Activated CD4-positive, CD25-positive, alpha-beta regulatory T cell treated with anti-CD3 and anti-CD28 coated beads, Interleukin-2, amount 50 U/mL, for 24 hours (primary cell): ENCODE measurements at regions not wholly inside any gene's neighbourhood (a gene's known extent, or its start where the extent isn't known, plus 50 kb on each side); places are given as distances from the start of the nearest gene placed in this dataset.
"Not testable (repeated sequence)": the region's sequence is repeated elsewhere in the genome, so short reads cannot be mapped to it uniquely, and the experiment has no call there.

Experiments used
- ATAC-seq, 2 donors: fragments of 150-1000 bp; cut with Tn5 transposase; one replicate each; pipeline ENCODE4 v1.10.0; 2021; ENCODE audit warnings: mild to moderate bottlenecking in 1 of 2, moderate library complexity in 1 of 2

- no peak for ATAC-seq
Measured at GRCh38 chr1:199867601-199868000, 159.9 kb upstream of the NR5A2 start.

DNA sequence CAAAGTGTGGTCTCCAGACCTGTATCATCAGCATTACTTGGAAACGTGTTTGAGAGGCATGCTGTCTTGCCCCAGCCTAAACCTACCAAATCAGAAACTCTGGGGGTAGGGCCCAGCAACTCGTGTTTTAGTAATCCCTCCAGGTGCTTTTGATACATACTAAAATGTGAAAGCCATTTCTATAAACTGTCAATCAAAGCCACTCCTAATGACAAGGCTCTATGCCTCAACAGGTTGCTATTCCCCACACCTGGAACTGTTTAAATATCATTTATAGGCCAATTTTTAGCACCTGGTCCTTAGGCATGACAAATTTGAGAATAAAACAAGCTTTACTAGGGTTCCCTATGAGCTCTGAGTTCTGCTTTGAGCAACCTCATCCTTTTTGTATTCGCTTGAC is 158.7 kb upstream of the NR5A2 start:
- no peak for ATAC-seq

GRCh38 chr1:199875337-199875736 is 152.2 kb upstream of the NR5A2 start:
- ATAC-seq: no peak

DNA sequence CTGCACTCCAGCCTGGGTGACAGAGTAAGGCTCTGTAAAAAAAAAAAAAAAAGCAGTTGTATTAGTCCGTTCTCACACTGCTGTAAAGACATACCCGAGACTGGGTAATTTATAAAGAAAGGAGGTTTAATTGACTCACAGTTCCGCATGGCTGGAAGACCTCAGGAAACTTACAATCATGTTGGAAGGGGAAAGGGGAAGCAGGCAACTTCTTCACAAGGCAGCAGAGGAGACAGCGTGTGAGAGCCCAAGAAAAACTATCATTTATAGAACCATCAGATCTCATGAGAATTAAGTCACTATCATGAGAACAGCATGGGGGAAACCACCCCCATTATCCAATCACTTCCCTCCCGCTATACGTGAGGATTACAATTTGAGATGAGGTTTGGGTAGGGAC is 151.7 kb upstream of the NR5A2 start:
- ATAC-seq: no peak

- ATAC-seq: no peak
Measured at GRCh38 chr1:199877526-199878384, 149.8 kb upstream of the NR5A2 start.

DNA sequence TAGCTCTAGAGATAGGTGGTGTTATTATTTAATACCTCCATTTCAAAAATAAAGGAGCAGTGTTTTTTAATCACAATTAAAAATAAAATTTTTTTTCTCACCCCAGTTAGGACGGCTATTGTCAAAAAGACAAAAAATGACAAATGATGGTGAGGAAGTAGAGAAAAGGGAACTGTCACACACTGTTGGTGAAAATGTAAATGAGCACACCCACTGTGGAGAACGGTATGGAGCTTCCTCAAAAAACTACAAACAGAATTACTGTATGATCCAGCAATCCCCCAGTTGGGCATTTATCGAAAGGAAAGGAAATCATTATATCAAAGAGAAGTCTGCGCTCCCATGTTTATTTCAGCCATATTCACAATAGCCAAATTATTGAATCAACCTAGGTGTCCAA is 148.7 kb upstream of the NR5A2 start:
- ATAC-seq: no peak

GRCh38 chr1:199898654-199899053 is 128.9 kb upstream of the NR5A2 start:
- no peak for ATAC-seq

DNA sequence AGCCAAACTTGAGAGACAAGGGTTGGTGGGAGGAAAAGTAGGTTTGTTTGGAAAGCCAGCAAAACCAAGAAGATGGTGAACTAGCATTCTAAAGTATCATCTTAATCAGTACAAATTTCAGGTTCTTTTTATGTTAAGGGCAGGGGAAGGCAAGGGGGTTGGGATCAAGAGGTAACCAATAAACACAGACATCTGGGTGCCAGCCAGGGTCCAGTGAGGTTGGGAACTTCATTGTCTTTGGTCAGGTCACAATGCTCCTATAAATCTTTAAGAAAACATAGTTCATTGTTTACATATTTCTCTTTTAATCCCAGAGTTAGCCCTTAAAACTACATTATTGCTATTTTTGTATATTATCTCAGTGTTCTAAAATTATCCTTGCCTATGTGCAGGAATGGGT is 126.2 kb upstream of the NR5A2 start:
- ATAC-seq: no peak

DNA sequence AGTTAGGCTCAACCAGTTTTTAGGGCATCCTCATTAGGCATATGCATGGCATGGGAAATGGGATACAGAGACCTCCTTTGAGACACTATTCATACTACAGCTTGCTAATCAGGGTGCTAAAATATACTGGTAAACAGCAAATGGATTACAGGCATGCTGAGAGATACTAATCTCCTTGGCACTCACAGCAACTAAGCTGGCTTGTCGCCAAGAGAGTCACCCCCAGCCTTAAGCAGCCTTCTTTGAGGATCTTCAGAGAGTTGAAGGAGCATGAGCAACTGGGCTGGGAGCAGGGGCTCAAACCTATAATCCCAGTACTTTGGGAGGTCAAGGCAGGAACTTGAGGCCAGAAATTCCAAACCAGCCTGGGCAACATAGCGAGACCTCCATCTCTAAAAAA is 120.1 kb upstream of the NR5A2 start:
- no peak for ATAC-seq

GRCh38 chr1:199909137-199909536 is 118.4 kb upstream of the NR5A2 start:
- ATAC-seq: no peak

DNA sequence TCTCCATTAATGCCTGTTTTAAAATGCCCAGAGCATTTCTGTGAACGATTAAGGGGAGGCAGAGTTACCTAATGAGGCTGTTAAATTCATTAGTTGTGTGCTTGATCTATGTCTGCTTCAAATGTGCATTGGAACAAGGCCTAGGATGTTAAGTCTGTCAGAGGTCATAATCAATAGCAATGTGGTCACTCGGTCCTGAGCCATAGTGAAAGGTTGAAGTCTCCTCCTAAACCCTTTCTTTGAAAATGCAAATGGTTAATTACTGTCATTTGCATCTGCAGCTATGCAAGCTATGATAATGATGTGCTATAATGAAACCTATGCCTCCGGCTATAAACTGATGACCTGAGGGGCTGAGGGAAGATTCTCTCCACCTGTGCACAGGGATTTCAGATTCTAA is 114.2 kb upstream of the NR5A2 start:
- ATAC-seq: no peak

GRCh38 chr1:199914546-199914945 is 113.0 kb upstream of the NR5A2 start:
- ATAC-seq: no peak

DNA sequence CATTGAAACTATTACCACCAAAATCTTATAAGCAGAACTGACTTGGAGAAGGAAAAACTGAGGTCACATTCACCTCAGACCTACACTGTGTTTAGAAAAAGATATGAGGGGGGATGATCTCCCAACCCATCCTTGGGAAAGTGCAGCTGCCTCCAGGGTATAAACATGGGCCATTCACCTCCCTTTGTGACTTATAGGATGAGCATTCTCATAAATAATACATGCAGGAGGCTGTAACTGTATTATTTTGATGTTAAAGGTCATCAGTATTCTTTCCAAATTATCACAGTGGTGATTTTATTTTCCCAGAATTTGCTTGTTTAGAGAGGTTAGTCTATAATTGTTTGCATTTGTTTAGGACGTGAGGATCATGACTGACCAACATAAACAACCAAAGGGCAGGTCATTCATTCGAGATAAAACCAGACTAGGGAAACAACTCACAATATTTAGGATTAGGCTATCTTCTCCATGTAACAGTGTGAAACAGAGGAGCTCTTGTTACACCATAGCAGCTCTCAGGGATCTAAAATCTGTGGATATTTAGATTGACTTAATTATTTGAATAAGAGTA is 109.2 kb upstream of the NR5A2 start:
- no peak for ATAC-seq

DNA sequence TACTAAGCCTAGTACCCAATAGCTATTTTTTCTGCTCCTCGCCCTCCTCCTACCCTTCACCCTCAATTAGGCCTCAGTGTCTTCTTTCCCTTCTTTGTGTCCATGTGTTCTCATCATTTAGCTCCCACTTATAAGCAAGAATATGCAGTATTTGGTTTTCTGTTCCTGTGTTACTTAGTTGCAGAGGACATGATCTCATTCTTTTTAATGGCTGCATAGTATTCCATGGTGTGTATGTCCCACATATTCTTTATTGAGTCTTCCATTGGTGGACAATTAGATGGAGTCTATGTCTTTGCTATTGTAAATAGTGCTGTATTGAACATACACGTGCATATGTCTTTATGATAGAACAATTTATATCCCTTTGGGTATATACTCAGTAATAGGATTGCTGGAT is 106.9 kb upstream of the NR5A2 start:
- no peak for ATAC-seq

DNA sequence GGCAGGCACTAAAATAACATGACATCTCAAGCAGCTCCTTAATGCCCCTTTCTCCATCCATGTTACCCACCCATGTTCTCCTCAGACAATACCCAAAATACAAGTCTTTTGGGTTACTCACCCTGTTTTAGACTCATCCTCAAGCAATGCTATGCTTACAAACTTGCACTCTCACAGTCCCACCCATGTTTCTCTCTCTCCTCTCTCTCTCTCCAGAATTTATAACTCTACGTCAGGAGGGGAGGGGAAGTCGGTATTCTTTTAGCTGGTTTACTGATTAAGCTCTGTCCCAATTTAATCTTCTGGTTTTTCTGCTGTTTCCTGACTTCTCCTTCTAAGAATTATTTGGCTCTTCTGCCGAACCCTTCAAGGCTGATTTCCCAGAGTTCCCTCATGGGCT is 98.0 kb upstream of the NR5A2 start:
- ATAC-seq: no peak

DNA sequence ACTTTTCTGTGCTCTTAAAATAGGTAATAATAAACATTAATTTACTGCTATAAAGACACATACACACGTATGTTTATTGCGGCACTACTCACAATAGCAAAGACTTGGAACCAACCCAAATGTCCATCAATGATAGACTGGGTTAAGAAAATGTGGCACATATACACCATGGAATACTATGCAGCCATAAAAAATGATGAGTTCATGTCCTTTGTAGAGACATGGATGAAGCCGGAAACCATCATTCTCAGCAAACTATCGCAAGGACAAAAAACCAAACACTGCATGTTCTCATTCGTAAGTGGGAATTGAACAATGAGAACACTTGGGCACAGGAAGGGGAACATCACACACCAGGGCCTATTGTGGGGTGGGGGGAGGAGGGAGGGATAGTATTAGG is 97.4 kb upstream of the NR5A2 start:
- not testable (repeated sequence) for ATAC-seq

DNA sequence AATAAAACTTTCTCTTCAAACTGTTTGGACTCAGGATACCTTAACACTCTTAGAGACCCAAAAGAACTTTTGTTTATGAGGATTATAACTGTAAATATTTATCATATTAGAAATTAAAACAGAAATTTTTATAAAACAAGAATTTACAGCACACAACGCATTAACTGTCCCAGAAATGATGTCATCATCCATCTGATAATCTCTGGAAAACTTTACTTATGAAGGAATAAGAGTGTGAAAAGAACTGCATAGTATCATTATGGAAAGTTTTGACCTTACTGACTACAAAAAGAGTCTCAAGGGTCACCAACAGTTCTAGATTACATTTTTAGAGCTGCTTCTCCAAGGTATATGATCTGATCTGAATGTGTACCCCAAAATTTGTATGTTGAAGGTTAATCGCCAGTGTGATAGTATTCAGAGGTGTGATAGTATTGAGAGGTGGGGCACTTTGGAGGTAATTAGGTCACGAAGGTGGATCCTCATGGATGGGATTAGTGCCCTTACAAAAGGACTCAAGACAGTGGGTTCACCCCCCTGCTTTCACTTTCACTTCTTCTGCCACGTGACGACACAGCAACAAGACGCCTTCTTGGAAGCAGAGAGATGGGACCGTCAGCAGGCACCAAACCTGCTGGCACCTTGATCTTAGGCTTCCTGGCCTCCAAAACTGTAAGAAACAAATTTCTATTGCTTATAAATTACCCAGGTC is 95.7 kb upstream of the NR5A2 start:
- peak in 1 of 2 donors; percentile 36 for ATAC-seq

- no peak for ATAC-seq
Measured at GRCh38 chr1:199932462-199932861, 95.0 kb upstream of the NR5A2 start.

GRCh38 chr1:199936441-199936840 is 91.1 kb upstream of the NR5A2 start:
- ATAC-seq: no peak

DNA sequence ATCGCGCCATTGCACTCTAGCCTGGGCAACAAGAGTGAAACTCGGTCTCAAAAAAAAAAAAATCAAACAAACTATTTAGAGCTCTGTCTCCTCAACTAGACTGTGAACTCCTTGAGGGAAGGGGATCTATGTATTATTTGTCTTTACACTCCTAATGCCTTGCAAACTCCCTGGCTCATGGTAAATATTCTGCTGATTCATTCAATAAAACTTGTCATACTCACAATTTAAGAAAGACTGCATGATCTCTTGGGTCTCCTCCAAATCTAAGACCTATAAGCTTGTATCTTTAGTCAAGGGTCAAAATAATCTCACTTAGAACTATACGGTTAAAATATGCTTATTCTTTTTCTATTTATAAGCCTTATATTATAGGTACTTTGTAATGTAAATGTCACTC is 90.3 kb upstream of the NR5A2 start:
- ATAC-seq: no peak

- ATAC-seq: no peak
Measured at GRCh38 chr1:199937661-199938060, 89.8 kb upstream of the NR5A2 start.

- ATAC-seq: no peak
Measured at GRCh38 chr1:199944986-199945385, 82.5 kb upstream of the NR5A2 start.

GRCh38 chr1:199945591-199945990 is 81.9 kb upstream of the NR5A2 start:
- ATAC-seq: peak in 1 of 2 donors; percentile 12
